Thoracic aorta (tissue), 2 donors: ENCODE measurements at regions not wholly inside any gene's neighbourhood (a gene's known extent, or its start where the extent isn't known, plus 50 kb on each side); places are given as distances from the start of the nearest gene placed in this dataset.

ENCODE experiments used
- ATAC-seq: fragments of 150-250 bp; one replicate; pipeline ENCODE4 v1.8.0; 2017; ENCODE audit warnings: low read depth; ENCODE audit not compliant: insufficient number of reproducible peaks, low FRiP score
- DNase-seq: peaks from one replicate; pipeline ENCODE4 v3.0.0-alpha.2; 2020; ENCODE audit warnings: low spot score
- H3K27ac ChIP-seq, 2 donors: fragments of 200-600 bp; sonication (generic); 1 replicate in 1 of 2; 2 replicates in 1 of 2; pipeline ENCODE4 v1.5.1; 2016; ENCODE audit warnings: mild to moderate bottlenecking in 2 of 2, moderate library complexity in 2 of 2
- H3K27me3 ChIP-seq: fragments of 200-600 bp; sonication (generic); replicated peaks from 2 replicates; pipeline ENCODE4 v1.6.0; 2016; ENCODE audit warnings: mild to moderate bottlenecking; ENCODE audit not compliant: insufficient read depth
- H3K36me3 ChIP-seq: fragments of 200-600 bp; sonication (generic); one replicate; pipeline ENCODE4 v1.5.1; 2016
- H3K4me1 ChIP-seq, 2 donors: fragments of 200-600 bp; sonication (generic); 1 replicate in 1 of 2; 2 replicates in 1 of 2; pipeline versions ENCODE4 v1.5.1 to v1.6.0; 2016; ENCODE audit warnings: low read depth in 2 of 2, mild to moderate bottlenecking in 1 of 2; ENCODE audit not compliant: control insufficient read depth in 1 of 2
- H3K4me3 ChIP-seq: fragments of 200-600 bp; sonication (generic); 2 replicates; pipeline ENCODE4 v1.5.1; 2016; ENCODE audit warnings: mild to moderate bottlenecking
- H3K9me3 ChIP-seq: fragments of 200-600 bp; sonication (generic); 2 replicates; pipeline ENCODE4 v1.5.1; 2016
- TF ChIP-seq, protein P1 (sequence below): fragments of 200-600 bp; sonication (generic); IDR thresholded peaks from one replicate; pipeline ENCODE4 v1.5.1; 2019; ENCODE audit warnings: antibody characterized with exemption

DNA sequence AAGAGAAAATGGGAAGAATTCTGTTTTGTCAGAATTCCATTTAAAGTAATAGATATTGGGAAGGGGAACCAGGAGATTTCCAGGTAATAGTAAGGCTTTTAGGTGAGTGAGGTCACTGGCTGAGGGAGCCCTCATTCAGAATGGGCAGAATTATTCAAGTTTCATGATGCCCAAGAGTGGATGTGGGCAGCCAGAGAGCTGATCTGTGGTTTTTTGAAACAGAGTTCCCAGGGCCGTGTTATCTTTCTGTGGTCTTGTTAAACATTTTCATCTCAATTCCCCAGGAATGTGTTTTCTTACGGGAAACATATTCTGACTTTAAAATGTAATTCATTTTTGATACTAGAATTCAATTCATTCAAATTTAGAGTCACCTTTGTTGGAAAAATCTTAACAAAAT is 182.0 kb upstream of the AADAT start:
- DNase-seq: no peak
- Histone ChIP-seq H3K4me1 (no peaks in the 10 kb centered on the region), H3K36me3 (no peaks in the 10 kb centered on the region), H3K4me3 (no peak overlapping the region), H3K27me3 (no peaks in the 10 kb centered on the region), H3K9me3 (no peaks in the 10 kb centered on the region), H3K27ac (no peak overlapping the region)
- ATAC-seq: no peak
- TF ChIP-seq, protein P1, sequence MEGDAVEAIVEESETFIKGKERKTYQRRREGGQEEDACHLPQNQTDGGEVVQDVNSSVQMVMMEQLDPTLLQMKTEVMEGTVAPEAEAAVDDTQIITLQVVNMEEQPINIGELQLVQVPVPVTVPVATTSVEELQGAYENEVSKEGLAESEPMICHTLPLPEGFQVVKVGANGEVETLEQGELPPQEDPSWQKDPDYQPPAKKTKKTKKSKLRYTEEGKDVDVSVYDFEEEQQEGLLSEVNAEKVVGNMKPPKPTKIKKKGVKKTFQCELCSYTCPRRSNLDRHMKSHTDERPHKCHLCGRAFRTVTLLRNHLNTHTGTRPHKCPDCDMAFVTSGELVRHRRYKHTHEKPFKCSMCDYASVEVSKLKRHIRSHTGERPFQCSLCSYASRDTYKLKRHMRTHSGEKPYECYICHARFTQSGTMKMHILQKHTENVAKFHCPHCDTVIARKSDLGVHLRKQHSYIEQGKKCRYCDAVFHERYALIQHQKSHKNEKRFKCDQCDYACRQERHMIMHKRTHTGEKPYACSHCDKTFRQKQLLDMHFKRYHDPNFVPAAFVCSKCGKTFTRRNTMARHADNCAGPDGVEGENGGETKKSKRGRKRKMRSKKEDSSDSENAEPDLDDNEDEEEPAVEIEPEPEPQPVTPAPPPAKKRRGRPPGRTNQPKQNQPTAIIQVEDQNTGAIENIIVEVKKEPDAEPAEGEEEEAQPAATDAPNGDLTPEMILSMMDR: no peak

DNA sequence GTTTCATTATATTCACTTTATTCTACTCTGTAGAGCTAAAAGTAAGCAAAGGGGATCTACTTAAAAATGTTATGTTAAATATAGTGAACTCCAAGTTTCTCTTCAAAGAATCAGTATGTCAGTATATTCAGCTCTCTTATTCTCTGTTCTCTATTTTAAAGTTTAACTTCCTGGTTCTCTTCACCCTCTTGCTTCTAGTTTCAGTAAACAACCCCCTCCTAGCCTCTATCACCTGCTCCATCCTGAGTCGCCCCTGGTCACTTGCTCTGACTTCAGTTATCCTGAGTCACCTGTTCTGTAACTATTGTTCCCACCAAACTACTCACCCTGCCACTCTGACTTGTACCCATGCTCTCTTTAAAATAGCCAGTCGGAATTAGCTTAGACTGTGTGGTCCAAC is 180.9 kb upstream of the AADAT start:
- no peaks in the 10 kb centered on the region for H3K27me3 ChIP-seq
- no peaks in the 10 kb centered on the region for H3K4me1 ChIP-seq
- no peak for DNase-seq
- no peaks in the 10 kb centered on the region for H3K36me3 ChIP-seq
- H3K27ac ChIP-seq: no peak overlapping the region
- no peak overlapping the region for H3K4me3 ChIP-seq
- H3K9me3 ChIP-seq: no peaks in the 10 kb centered on the region
- ATAC-seq: no peak
- TF ChIP-seq, protein P1: no peak

DNA sequence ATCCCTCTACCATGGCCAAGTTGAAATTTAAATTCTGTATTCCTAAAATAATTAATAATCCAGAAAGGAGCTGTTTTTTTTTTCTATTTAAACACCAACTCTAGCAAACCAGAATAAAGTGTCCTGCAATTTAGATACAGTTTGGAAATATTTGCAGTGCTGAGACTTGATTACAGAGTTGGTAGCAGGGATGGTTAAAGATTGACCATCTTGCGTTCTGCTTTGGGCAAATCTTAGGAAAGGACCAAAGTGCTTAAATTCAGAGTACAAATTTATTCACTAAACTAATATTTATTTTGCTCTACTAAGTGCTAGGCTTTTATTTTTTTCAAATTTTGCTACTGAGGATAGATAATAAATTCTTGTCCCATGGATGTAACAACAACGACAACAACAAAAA is 180.2 kb upstream of the AADAT start:
- no peak for DNase-seq
- Histone ChIP-seq H3K27ac (no peak overlapping the region), H3K27me3 (no peaks in the 10 kb centered on the region), H3K4me3 (no peak overlapping the region), H3K9me3 (no peaks in the 10 kb centered on the region), H3K4me1 (no peaks in the 10 kb centered on the region), H3K36me3 (no peaks in the 10 kb centered on the region)
- TF ChIP-seq, protein P1: no peak
- no peak for ATAC-seq

DNA sequence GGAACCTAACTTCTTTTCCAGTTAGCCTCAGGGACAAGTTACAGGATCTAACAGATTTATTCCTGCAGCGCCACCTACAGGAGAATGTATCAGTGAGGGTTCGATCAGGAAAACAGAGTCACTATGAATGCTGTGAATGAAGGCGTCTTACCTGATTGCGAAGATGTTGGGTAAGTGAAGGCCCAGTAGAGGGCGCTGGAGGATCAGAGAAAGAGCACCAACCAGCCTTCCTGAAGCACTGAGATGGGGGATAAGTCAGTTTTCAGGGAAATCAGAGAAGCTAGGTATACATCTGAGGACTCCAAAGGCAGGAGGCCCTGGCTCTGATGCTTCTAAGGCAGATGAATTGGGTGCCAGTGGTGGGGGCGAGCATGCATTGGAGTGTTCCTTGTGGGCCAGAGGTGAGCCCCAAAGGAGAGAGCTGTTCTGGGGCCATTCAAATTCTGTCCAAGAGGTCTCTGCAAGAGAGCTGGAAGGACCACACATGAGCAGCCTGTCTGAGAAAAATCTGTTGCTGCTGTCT is 169.9 kb upstream of the AADAT start:
- H3K4me3 ChIP-seq: no peak overlapping the region
- H3K27ac ChIP-seq: no peak overlapping the region
- no peaks in the 10 kb centered on the region for H3K36me3 ChIP-seq
- ATAC-seq (peak; percentile 84), DNase-seq (peak; percentile 4)
- TF ChIP-seq, protein P1: peak; percentile 67
- H3K4me1 ChIP-seq: no peaks in the 10 kb centered on the region
- H3K27me3 ChIP-seq: no peaks in the 10 kb centered on the region
- H3K9me3 ChIP-seq: no peaks in the 10 kb centered on the region

DNA sequence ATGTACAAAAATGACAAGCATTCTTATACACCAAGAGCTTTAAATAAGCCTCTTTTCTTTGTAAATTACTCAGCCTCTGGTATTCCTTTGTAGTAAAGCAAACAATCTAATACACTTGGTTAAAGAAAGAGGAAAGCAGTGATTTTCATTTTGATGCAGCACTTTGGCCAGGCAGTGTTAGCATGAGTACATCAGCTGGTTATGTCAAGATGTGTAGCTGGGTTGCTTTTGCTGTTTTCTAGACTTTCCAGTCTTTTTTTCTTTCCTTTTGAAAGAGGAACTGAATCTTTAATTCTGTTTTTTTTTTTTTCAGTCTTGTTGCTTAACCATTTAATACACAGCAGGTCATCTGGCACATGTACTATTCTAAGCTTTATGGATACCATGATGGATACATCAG is 167.1 kb upstream of the AADAT start:
- H3K27me3 ChIP-seq: no peaks in the 10 kb centered on the region
- no peaks in the 10 kb centered on the region for H3K36me3 ChIP-seq
- TF ChIP-seq, protein P1: no peak
- H3K9me3 ChIP-seq: no peaks in the 10 kb centered on the region
- H3K4me3 ChIP-seq: no peak overlapping the region
- ATAC-seq: no peak
- no peak for DNase-seq
- H3K4me1 ChIP-seq: no peaks in the 10 kb centered on the region
- H3K27ac ChIP-seq: no peak overlapping the region
